GM12892 (cell line): ENCODE measurements at regions not wholly inside any gene's neighbourhood (a gene's known extent, or its start where the extent isn't known, plus 50 kb on each side); places are given as distances from the start of the nearest gene placed in this dataset.

Experiments used
- POLR2A ChIP-seq: IDR thresholded peaks from 2 replicates; pipeline ENCODE4 v1.6.1; 2011; ENCODE audit warnings: low read depth, low read length, control low read depth
- POLR2AphosphoS5 ChIP-seq: IDR thresholded peaks from 2 replicates; pipeline ENCODE4 v1.6.1; 2011; ENCODE audit warnings: low read depth, low read length, control low read depth

DNA sequence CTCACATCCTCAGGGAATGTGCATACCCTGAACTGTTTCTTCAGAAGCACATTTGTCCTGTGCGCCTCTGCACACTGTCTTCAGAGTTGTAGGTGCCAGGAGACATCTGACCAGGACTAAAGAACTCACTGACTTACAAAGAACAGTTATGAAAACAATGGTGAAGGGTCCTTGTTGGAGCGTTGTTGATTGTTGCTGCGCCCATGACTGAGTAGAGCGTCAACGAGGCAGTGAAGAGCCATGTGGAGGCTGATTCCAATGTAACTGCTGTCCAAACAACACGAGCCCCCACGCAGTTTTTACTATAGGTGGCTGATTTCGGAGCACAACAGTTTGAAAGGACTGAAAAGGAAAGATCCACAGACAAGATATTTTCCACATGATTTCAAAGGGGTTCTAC, 380.3 kb downstream of the CDH26 start:
- TF ChIP-seq POLR2A (no peak), POLR2AphosphoS5 (no peak)
